Endothelial cell of umbilical vein (primary cell): ENCODE measurements at regions not wholly inside any gene's neighbourhood (a gene's known extent, or its start where the extent isn't known, plus 50 kb on each side); places are given as distances from the start of the nearest gene placed in this dataset.

ENCODE experiments used
- EZH2 ChIP-seq: IDR thresholded peaks from 2 replicates; pipeline ENCODE4 v1.6.1; 2012; ENCODE audit warnings: borderline replicate concordance, low read depth, mild to moderate bottlenecking, moderate library complexity, low read length, inconsistent platforms; ENCODE audit not compliant: severe bottlenecking
- FOS ChIP-seq: IDR thresholded peaks from 2 replicates; pipeline ENCODE4 v1.6.1; 2011; ENCODE audit warnings: mild to moderate bottlenecking, low read length, moderate library complexity, borderline replicate concordance; ENCODE audit not compliant: insufficient read depth
- POLR2A ChIP-seq: IDR thresholded peaks from 2 replicates; pipeline ENCODE4 v1.6.1; 2012; ENCODE audit warnings: low read depth, mild to moderate bottlenecking, control low read depth, low read length
- POLR2AphosphoS5 ChIP-seq: IDR thresholded peaks from 2 replicates; pipeline ENCODE4 v1.6.1; 2012; ENCODE audit warnings: low read depth, mild to moderate bottlenecking, control low read depth, low read length, moderate library complexity; ENCODE audit not compliant: insufficient read depth
- TF ChIP-seq, protein P1 (sequence below), 2 donors: IDR thresholded peaks; 1 replicate in 1 of 2; 2 replicates in 1 of 2; pipeline ENCODE4 v1.5.1; 2011; ENCODE audit warnings: low read length in 2 of 2, mild to moderate bottlenecking in 2 of 2, moderate library complexity in 2 of 2, control low read depth in 1 of 2, inconsistent platforms in 1 of 2, low read depth in 1 of 2; ENCODE audit not compliant: insufficient read depth in 1 of 2; ENCODE audit errors: extremely low read depth in 1 of 2

GRCh38 chr3:29168081-29168480 is 112.8 kb upstream of the RBMS3 start:
- TF ChIP-seq, protein P1, sequence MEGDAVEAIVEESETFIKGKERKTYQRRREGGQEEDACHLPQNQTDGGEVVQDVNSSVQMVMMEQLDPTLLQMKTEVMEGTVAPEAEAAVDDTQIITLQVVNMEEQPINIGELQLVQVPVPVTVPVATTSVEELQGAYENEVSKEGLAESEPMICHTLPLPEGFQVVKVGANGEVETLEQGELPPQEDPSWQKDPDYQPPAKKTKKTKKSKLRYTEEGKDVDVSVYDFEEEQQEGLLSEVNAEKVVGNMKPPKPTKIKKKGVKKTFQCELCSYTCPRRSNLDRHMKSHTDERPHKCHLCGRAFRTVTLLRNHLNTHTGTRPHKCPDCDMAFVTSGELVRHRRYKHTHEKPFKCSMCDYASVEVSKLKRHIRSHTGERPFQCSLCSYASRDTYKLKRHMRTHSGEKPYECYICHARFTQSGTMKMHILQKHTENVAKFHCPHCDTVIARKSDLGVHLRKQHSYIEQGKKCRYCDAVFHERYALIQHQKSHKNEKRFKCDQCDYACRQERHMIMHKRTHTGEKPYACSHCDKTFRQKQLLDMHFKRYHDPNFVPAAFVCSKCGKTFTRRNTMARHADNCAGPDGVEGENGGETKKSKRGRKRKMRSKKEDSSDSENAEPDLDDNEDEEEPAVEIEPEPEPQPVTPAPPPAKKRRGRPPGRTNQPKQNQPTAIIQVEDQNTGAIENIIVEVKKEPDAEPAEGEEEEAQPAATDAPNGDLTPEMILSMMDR (IDR thresholded peaks at IDR 0.05; ENCODE audit: extremely low read depth in 1 of 2, insufficient read depth in 1 of 2, low read depth in 1 of 2, low read length in 2 of 2), result no peak
- no peak for TF ChIP-seq POLR2AphosphoS5
- no peak for TF ChIP-seq POLR2A
- no peak for TF ChIP-seq FOS
- no peak for TF ChIP-seq EZH2
